DMS153 (cell line): ENCODE measurements at regions not wholly inside any gene's neighbourhood (a gene's known extent, or its start where the extent isn't known, plus 50 kb on each side); places are given as distances from the start of the nearest gene placed in this dataset.
"Not testable (repeated sequence)": the region's sequence is repeated elsewhere in the genome, so short reads cannot be mapped to it uniquely, and the experiment has no call there.

Experiments
- DNase-seq: peaks from one replicate; lab custom pipeline; 2025; lab: John Stamatoyannopoulos, UW

DNA sequence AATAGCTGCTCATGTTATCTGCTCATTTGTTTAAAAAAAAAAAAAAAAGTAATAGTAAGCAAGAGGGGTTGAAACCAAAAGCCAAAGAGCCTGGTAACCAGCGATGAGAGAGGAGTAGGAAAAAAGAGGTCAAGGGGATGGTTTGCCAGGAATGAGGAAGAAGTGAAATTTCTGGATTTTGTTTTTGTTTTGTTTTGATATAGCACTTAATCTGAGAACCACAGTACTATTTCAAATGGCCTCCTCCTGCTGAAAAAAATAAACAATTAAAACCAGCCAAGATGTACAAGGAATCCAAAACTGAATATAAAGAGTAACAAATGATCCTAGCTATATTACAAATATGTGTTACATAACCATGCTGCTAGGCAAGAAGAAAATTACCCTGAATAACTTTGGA is 213.1 kb downstream of the FGFR2 start:
- no peak for DNase-seq

DNA sequence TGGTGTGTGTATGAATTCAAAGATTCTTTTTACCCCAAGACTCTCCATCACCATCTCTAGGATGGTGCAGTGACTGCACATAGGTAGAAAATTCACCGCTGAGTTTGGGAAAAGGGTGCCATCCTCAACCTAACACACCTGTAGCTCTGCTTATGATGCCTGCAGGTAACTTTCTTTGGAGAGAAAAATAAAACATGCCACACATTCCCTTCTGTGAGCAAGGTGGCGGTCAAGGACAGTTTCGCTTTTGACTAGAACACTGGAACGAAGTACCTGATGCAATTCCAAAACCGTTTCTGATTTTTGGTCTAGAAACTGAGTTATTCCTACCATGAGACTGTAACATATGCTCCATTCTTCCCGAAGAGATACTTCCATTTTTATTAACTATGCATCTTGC is 205.6 kb downstream of the FGFR2 start:
- DNase-seq: no peak

DNA sequence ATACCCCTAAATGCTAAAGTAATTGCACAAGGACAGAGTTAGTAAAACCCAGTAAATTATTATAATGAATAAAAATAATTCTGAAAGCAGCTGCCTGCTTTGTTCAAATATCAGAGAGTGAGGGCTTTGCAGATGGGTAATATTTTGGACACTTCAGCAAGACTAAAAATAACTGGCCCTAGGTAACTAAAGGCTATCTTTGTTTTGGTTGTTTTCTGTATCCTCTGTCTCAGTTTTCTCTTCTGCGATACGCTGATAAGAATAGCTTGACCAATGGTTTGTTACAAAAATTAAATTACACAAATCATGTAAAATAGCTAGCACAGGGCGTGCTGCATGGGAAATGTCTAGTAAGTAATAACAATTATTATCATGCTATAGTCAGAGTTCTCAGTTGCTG is 204.7 kb downstream of the FGFR2 start:
- no peak for DNase-seq

DNA sequence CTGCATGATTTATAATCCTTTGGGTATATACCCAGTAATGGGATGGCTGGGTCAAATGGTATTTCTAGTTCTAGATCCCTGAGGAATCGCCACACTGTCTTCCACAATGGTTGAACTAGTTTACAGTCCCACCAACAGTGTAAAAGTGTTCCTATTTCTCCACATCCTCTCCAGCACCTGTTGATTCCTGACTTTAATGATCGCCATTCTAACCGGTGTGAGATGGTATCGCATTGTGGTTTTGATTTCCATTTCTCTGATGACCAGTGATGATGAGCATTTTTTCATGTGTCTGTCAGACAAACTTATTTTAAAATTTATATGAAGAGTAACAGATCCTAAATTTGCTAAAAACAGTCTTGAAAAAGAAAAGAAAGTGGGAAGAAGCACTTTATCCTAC is 197.7 kb downstream of the FGFR2 start:
- DNase-seq: not testable (repeated sequence)

DNA sequence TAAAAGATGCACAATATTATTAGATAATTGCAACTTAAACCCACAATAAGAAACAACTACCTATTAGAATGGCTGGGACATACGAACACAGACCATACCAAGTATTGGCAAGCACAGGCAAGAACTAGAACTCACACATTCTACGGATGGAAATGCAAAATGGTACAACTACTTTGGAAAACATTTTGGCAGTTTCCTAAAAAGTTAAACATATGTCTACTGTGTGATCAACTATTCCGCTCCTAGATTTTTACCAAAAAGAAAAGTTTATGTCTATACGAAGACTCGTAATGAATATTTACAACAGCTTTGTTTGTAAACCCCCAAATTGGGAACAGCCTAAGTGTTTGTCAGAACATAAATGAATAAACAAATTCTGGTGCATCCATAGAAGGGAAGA is 194.7 kb downstream of the FGFR2 start:
- no peak for DNase-seq

DNA sequence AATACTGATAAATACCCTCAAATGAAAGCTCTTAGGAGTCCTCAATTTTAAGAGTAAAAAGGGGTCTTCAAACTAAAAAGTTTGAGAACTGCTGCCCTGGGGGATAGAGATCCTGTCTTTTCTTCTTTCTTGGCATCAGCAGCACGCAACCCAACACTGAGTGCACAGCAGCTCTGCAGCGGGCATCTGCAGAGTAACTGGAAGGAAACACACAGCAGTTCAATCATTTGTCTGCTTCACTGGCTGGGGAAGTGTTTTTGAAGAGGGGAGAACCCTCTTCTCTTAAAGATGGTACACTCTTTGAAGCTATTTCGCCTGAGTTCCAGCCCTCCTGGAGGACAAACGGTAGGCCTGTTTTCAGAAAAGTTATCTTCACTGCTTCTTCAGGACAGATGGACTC is 193.6 kb downstream of the FGFR2 start:
- DNase-seq: no peak

DNA sequence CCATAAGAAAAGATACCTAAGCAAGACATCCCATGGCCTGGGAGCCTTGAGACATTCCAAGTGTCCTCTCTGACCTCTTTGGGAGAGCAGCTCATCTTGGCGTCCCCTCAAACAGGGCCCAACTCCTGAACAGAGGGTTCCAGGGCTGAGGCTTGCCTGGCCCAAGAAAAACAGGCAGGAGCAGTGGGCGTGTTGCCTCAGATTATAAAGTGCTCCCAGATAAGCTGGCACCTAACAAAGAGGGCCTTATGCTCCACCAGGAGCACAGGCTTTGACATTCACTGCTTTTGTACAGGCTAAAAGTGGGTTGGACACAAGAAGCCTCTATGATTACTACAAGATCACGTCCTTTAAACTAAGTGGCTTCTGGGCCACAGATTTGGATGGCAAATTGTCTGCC is 193.1 kb downstream of the FGFR2 start:
- DNase-seq: no peak

DNA sequence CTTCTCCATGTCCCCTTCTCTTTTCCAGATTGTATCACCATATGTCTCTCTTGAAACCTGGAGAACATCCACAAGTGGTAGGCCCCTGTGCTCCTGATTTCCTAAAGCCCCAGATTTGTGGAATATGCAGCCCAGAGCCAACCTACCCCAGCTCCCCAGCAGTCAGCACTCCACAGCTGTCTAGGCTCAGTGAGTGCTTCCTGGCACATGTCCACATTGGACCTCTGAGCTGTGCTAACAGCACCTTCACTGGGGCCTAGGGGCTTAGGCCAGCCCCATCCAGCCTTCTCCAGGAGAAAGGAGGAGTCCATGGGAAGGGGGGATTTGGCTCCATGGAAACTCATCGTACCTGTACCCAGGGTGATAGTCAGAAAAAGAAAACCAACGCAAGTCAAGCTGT is 192.7 kb downstream of the FGFR2 start:
- no peak for DNase-seq

DNA sequence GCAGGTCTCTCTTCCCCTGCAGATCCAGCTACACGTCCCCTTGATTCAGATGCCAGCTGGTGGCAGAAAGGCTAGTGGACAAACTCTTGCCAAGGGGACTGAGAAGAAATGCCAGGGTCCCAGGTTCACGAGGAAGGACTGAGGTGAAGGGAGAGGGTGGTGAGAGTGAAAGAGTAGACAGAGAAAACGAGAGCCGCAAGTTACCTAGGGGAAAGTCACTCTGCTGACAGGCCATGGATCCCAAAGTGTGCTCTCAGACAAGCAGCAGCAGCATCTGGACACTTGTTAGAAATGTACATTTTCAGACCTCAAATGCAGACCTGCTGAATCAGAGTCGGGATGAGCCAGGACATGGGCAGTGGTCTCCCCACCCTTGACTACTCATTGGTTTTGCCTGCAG is 192.3 kb downstream of the FGFR2 start:
- DNase-seq: no peak

DNA sequence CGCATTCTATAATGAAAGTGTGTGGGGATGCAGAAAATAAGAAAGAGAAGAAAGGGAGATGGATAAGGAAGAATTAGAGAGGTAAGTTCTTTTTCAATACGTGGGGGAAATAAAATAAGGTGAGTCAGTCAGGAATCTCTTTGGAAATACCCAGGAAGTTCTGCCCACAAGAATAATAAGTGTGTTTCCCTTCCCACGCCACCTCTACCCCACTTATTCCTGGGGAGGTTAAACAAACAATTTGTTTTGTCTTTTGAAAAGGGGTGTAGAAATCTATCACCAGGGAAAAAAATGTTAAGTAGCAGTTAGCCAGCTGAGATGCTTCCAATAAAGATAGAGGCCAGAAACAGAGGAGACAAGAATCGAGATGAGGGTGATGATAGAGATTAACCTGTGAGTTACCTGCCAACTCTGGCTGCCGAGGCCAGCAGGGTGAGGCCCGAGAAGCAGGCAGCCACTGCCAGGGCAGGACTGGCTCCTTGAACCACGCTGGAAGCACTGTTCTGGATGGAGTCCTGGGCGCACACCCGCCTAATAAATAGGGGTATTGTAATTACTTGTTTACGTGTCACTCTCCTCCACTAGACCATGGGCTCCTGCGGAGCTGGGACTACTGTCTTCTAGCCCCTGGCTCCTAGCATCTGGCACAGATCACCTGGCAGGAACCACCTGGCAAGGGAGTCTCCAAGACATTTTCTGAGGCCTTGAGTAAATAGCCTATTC is 191.3 kb downstream of the FGFR2 start:
- DNase-seq: no peak

DNA sequence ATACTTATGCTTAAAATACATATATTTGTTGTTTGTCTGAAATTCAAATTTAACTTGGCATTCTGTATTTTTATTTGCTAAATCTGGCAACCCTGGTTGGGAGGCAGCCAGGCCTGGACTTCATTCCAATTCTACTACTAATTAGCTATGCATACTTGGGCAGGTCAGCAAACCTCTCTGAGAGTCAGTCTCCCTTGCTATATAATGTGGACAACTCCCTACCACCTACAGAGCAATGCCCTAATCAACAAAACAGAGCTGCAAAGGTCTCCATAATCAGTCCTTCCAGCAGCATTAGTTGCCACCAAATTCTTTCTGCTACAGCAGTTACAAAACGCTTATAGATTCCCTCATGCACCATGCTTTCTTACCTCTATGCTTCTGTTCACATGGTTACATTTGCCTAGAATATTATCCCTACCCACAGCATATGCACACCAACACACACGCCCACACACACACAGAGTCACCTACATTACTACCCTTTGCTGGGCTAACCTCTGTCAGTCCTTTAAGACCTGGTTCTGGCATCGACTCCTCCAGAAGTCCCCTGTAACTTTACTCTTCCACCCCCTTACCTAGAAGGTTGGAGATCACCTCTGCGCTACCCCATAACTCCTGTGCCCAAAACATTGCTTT is 188.7 kb downstream of the FGFR2 start:
- no peak for DNase-seq

DNA sequence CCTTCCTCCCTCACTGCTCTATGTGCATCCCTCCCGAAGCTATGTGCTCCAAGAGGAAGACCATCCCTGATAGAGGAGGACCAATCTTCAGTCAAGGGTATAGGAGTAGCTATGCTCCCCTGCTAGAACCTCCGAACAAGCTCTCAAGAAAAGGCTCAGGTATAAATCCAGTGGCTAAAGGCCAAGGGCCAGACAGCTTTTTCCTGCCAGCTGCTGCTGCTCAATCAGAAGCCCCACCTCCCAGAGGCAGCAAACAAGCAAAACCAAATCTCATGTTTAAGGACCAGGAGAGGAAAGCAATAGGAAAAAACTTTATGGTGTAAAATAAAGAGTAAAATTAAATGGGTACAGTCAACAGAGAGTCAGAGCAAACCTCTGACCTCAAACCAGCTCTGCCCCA is 187.2 kb downstream of the FGFR2 start:
- DNase-seq: no peak

DNA sequence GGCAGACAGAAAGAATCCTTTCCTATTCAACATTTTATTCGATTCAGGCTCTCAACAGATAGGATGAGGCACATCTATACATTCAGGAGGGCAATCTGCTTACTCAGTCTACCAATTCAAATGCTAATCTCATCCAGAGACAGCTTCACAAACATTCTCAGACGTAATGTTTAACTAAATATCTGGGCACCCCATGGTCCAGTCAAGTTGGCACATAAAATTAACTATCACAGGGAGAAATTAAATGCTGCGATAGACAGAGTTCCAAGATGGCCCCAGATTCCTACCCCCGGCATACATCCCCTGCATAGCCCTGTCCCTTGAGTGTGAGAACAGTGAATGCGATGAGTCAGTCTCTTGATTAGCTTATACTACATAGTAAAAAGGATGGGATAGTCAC is 184.3 kb downstream of the FGFR2 start:
- DNase-seq: no peak

DNA sequence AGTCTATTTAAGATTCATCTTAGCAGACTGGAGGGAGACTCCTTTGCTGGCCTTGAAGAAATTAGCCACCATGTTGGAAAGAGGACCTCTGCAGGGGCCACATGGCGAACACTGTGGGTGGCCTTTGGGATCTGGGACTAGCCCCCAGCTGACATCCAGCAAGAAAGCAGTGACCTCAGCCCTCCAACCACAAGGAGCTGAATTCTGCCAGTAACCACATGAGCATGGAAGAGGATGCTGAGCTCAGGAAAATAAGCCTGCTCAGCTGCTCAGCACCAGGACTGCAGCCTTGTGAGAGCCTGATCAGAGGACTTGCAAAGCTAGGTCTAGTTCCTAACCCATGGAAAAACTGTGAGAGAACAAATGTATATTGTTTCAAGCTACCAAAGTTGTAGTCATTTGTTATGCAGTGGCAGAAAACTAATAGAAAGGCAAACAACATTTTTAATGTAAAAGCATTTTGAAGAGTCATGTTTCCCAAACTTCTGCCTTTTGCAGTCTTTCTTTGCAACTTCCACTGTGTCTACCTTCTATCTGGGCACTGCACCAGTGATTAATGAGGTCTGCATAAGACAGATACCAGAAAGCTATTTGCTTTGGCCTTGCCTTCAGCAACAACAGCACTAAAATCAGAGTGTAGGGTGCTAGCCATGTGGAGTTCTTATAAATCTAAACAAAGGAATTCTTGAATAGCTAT is 183.7 kb downstream of the FGFR2 start:
- DNase-seq: no peak

DNA sequence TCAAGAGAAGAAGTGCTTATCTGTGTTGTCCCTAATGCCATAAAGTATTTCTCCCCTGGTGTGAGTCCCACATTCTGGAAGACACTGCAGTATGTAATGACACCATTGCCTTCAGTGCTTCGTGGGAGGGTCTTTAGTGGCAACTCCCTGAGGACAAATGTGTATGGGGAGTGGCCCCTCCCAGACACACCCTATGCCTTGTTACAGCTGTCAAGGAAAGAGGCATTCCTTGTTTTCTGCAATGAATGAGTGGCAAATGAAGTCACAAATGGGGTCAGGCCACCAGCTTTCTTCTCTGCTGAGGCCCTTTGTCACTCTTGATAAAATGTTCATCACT is 183.2 kb downstream of the FGFR2 start:
- no peak for DNase-seq

DNA sequence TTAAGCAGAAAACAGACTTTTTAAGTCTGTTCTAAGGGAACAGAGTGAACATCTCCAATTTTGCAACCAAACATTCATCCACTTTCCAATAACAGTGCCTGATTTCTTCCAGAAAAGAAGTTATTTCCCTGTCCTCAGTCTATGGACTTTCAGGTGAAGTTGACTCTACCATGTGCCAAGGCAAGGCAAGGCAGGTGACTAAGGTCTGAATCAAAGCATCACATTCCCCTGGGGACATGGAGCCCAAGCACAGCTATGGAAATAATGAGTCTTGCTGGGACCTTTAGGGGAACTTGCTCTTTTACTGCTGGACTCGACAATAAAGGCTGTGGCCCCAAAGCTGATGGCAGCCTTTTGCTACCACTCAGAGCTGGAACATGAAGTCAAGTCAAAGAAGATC is 182.2 kb downstream of the FGFR2 start:
- DNase-seq: no peak

DNA sequence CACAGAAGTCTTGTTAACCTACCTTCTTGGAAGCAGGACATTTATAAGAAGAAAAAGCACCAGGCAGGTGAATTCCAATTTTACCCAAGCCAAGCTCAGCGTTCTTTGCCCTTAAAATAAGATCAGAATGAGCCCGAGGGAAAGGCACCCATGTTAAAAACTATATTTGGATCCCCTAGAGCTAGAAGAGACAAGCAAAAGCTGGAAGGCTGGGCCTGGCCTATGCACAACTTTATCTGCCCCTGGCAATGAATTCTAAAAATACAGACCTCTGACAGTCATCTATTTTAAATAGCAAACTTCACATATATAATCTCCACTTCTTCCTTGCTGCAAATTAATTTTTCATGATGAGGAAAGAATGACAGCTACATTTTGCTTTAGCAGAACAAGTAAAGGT is 180.9 kb downstream of the FGFR2 start:
- DNase-seq: no peak

DNA sequence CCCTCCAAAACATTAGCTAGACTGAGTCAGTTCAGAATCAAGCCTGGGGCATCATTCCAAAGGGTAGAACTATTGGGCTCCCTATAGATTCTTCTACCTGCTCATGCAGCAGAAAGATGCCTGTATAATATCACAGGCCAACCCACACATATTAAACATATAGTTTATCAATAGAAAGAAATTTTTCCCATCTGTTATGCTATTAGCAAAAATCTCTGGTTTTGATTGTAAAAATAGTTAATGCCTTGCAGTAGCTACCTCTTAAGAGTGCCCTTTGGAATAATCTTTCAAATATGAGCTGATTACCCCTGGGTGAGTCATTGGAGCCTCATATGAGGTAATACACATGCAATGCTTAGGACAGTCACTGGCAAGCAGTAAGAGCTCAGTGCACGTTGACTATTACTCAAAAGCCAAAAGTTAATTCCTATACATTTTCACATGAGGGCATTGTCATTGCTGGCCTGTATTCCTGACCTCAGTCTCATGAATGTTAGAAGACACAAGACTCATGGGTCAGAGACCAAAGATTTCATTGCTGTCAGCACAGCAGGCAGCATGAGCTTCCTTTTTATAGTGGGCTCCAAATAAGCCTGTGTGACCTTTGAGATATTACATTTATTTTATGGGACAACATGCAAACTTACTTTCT is 180.0 kb downstream of the FGFR2 start:
- DNase-seq: no peak

DNA sequence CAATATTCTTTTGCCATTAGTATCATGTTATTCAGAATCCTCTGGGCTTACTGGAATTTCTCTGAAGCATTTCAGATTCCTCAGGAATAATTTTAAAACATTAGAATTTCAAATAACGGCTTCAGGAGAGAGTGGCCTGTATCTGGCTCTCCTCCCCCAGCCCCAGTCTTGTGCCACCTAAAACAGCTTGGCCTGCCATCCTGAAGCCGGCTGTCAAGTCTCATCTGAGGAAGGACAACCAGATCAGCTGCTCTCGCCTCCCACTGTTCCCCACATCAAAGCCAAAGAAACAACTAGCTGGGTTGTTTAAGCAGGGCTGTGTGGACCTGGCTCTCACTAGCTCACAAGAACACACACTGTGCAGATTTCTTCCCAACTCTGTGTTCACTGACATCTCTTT is 178.2 kb downstream of the FGFR2 start:
- DNase-seq: no peak

DNA sequence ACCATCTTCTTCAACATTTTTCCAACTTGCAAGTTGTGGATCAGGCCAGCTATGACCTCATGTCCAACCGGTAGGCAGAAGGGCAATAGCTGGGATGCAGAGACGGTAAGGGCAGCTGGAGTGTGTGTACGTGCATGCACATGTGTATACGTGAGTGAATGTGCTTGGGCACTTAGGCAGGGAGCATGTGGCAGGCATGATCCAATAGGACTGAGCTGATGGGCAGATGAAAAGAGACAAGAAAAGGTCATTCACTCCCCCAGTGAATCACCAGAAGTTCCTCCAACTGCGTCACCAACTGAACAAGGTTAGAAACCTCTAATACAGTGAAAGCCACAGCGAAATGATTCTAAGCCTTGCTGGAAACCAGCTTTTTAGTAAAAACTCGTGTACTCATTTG is 176.1 kb downstream of the FGFR2 start:
- DNase-seq: no peak

DNA sequence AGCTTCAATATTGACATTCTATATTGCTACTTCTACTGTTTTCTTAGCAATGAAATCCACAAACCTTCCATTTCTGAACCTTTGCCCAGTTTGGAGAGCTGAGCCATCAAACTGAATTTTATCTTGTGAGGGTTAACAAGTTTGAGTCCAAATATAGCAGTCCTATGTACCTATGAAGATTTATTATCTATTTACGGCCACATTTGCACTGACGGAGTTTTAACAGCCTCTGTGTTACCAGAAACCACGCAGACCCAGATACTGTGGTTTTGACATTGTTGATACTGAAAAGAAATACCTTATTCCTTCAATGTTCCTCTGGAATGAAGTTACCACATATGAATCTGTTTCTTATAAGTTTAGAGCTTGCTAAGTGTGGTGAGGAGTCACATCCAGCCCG is 172.6 kb downstream of the FGFR2 start:
- DNase-seq: no peak

DNA sequence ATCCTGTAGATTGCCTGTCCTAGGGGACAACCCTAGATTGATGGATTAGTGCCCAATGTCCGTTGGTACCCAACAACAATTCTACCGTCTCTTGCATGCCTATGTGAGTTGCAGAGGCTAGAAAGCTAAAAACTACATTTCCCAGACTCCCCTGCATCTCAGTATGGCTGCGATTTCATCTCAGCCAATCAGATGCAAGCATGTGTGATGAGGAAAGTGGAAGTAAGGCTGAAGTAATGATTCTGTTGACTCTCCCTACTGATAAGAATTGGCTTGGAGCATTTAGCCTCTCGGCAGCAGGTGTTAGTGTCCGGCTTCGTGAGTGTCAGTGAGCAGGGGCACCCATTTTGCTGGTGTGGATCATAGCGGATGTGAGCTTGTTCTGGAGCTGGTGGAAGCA is 171.9 kb downstream of the FGFR2 start:
- DNase-seq: no peak
